ENCODE measurements at regions not wholly inside any gene's neighbourhood (a gene's known extent, or its start where the extent isn't known, plus 50 kb on each side); places are given as distances from the start of the nearest gene placed in this dataset.

DNA sequence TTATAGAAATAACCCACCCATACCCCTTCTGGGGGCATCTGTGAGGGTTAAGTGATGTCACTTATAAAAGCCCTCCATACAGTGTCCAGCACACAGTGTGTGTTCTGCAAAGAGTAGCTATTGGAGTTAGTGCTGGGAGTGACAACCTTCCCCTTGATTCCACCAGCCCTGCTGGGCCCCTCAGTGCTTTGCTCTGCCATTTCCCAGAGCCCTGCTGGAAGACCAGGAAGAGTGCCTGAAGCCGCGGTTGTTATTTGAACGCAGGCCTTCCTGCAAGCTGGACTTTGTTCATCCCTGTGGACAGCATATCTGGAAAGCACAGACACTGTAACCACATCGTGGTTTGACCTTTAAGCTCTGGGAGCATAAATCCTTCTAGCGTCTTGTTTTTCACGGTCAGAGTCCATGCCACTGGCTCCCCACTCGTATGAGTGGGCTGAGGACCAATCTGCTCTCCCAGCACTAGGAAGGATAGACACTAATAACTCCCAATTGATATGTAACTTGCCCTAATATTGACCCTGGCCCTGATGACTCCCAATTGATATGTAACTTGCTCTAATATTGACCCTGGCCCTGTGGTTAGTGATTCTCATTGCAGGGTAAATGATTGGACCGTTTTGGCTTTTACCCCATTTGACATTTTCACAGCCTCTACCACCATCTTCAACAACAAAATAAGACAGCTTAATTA is 297.1 kb upstream of the MAF start:
- Mint-ChIP-seq H3K27ac (no peak overlapping the region; a peak in 1 of 7 replicates), H3K9me3 (peaks cover 2 to 3% of the 10 kb centered on the region in 2 experiments; a peak in 1 of 5 replicates), H3K36me3 (ENCODE audit: insufficient read depth in 1 of 3, low read depth in 3 of 3) (peaks cover 0 to 1% (median 0%) of the 10 kb centered on the region in 3 experiments; a peak in 1 of 7 replicates), H3K27me3 (ENCODE audit: low read depth) (no peaks in the 10 kb centered on the region; the same call in 1 of the 2 replicates), H3K4me1 (peaks cover 5 to 7% of the 10 kb centered on the region in 2 experiments; a peak in 1 of 4 replicates), H3K4me3 (no peak overlapping the region)
- TF ChIP-seq, protein P1, sequence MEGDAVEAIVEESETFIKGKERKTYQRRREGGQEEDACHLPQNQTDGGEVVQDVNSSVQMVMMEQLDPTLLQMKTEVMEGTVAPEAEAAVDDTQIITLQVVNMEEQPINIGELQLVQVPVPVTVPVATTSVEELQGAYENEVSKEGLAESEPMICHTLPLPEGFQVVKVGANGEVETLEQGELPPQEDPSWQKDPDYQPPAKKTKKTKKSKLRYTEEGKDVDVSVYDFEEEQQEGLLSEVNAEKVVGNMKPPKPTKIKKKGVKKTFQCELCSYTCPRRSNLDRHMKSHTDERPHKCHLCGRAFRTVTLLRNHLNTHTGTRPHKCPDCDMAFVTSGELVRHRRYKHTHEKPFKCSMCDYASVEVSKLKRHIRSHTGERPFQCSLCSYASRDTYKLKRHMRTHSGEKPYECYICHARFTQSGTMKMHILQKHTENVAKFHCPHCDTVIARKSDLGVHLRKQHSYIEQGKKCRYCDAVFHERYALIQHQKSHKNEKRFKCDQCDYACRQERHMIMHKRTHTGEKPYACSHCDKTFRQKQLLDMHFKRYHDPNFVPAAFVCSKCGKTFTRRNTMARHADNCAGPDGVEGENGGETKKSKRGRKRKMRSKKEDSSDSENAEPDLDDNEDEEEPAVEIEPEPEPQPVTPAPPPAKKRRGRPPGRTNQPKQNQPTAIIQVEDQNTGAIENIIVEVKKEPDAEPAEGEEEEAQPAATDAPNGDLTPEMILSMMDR (conservative IDR thresholded peaks at IDR 0.05) = no peak
- no peak overlapping the region for H3K23ac ChIP-seq (ENCODE audit: insufficient read length, low read depth, low read length)
- no peak overlapping the region for H2BK20ac ChIP-seq (ENCODE audit: low read depth, low read length, poor library complexity, severe bottlenecking)
- WGBS (ENCODE audit: extremely low coverage, insufficient read length, low lambda C conversion rate) = no CpG with 5 or more reads among the region's 8 CpGs
- H4K8ac ChIP-seq (replicated peaks; ENCODE audit: insufficient read length, low read depth, low read length) = no peak overlapping the region
- no peak overlapping the region for H2BK120ac ChIP-seq (ENCODE audit: low read depth, low read length, poor library complexity, severe bottlenecking)
- H2BK12ac ChIP-seq (ENCODE audit: insufficient read length, low read depth, low read length) = no peak overlapping the region
- no peak overlapping the region for H3K18ac ChIP-seq (ENCODE audit: insufficient read length, low read depth, low read length)
- no peak overlapping the region for H4K91ac ChIP-seq (ENCODE audit: insufficient read length, low read depth, low read length)
- no peaks in the 10 kb centered on the region for H3K79me1 ChIP-seq (ENCODE audit: insufficient read depth, low read depth, low read length, poor library complexity, severe bottlenecking)
- no peak for DNase-seq
- no peaks in the 10 kb centered on the region for H3K27me3 ChIP-seq (ENCODE audit: insufficient read depth, low read length)
- no peaks in the 10 kb centered on the region for H3K79me2 ChIP-seq (ENCODE audit: insufficient read depth, low read length)
- no peak overlapping the region for H4K5ac ChIP-seq (ENCODE audit: insufficient read length, low read depth, low read length)
- no peak overlapping the region for H3K9ac ChIP-seq (ENCODE audit: extremely low read depth, insufficient read length, low read length)
- no peak overlapping the region for H2BK5ac ChIP-seq (ENCODE audit: insufficient read length, low read length)
- H3K9me3 ChIP-seq (ENCODE audit: control insufficient read depth, low read depth, low read length) = no peaks in the 10 kb centered on the region
- no peak overlapping the region for H2AK5ac ChIP-seq (ENCODE audit: insufficient read length, low read length)
- no peak overlapping the region for H3K4me2 ChIP-seq (ENCODE audit: insufficient read depth, insufficient read length, low read length)
- H3K4me1 ChIP-seq (ENCODE audit: insufficient read depth, low read length) = 0 out of 2 replicates have a peak, but pooled peaks cover 4% of the 10 kb centered on the region
- H3K56ac ChIP-seq (ENCODE audit: insufficient read length, low read depth, low read length) = no peak overlapping the region
- H4K20me1 ChIP-seq (ENCODE audit: control insufficient read depth, insufficient read depth, insufficient read length) = no peaks in the 10 kb centered on the region
- no peak overlapping the region for H3T11ph ChIP-seq (ENCODE audit: low read length)
- H3K23me2 ChIP-seq (ENCODE audit: insufficient read length, low read depth, low read length, poor library complexity, severe bottlenecking) = no peaks in the 10 kb centered on the region
- H2AFZ ChIP-seq (ENCODE audit: low read length) = no peak overlapping the region
- H2BK15ac ChIP-seq (ENCODE audit: low read depth, low read length) = no peak overlapping the region
- H3K14ac ChIP-seq (ENCODE audit: insufficient read depth, low read length) = no peak overlapping the region
- H3K27ac ChIP-seq (ENCODE audit: insufficient read length, low read depth, low read length) = no peak overlapping the region
- no peak overlapping the region for H3K4ac ChIP-seq (ENCODE audit: low read depth, low read length)

All from H9 (cell line).